GM23338 (cell line): ENCODE measurements at regions not wholly inside any gene's neighbourhood (a gene's known extent, or its start where the extent isn't known, plus 50 kb on each side); places are given as distances from the start of the nearest gene placed in this dataset.

ENCODE experiments used
- CREB1 ChIP-seq: fragments of 250-450 bp; sonication (Bioruptor Pico); IDR thresholded peaks from 2 replicates; pipeline ENCODE4 v1.5.0; 2020; ENCODE audit warnings: low read depth, mild to moderate bottlenecking, moderate library complexity
- CTCF ChIP-seq, 2 experiments: fragments of 200-600 bp in 1 of 2; sonication (generic) in 1 of 2; conservative IDR thresholded peaks; 2 replicates each; pipeline versions ENCODE4 v1.5.1 to v1.6.1; 2016 to 2017; ENCODE audit warnings: antibody characterized with exemption in 2 of 2, low read depth in 2 of 2, mild to moderate bottlenecking in 2 of 2, moderate library complexity in 1 of 2
- EZH2 ChIP-seq: fragments of 200-600 bp; sonication (generic); IDR thresholded peaks from one replicate; pipeline ENCODE4 v1.8.0; 2017; ENCODE audit warnings: antibody characterized with exemption, mild to moderate bottlenecking, low read depth; ENCODE audit not compliant: unreplicated experiment
- POLR2AphosphoS5 ChIP-seq: IDR thresholded peaks from 2 replicates; pipeline ENCODE4 v1.6.1; 2016; ENCODE audit warnings: antibody characterized with exemption, low read depth
- REST ChIP-seq: IDR thresholded peaks from one replicate; pipeline ENCODE4 v1.6.1; 2018; ENCODE audit warnings: antibody characterized with exemption; ENCODE audit not compliant: unreplicated experiment

GRCh38 chr1:68319907-68320306 is 87.6 kb upstream of the WLS start:
- no peak for TF ChIP-seq CTCF (conservative IDR thresholded peaks at IDR 0.05; ENCODE audit: low read depth in 2 of 2)
- TF ChIP-seq EZH2 = no peak
- TF ChIP-seq REST = no peak
- no peak for TF ChIP-seq POLR2AphosphoS5
- no peak for TF ChIP-seq CREB1 (CRISPR knock-in tag)
